A549 (cell line): ENCODE measurements at regions not wholly inside any gene's neighbourhood (a gene's known extent, or its start where the extent isn't known, plus 50 kb on each side); places are given as distances from the start of the nearest gene placed in this dataset.

Source experiments
- CEBPB ChIP-seq, 2 experiments: fragments of >200 bp in 1 of 2; sonication (Bioruptor Twin) in 1 of 2; formaldehyde crosslinking in 1 of 2; IDR thresholded peaks; 2 replicates each; pipeline ENCODE4 v1.6.1; 2012 to 2016
- NFE2L2 ChIP-seq: fragments of 150-350 bp; conservative IDR thresholded peaks from 2 replicates; pipeline ENCODE4 v1.6.1; 2014; ENCODE audit warnings: low read length
- POLR2A ChIP-seq: IDR thresholded peaks from 2 replicates; pipeline ENCODE4 v1.6.1; 2012; ENCODE audit warnings: mild to moderate bottlenecking, low read length
- RNF2 ChIP-seq: fragments of 200-600 bp; sonication (generic); IDR thresholded peaks from 2 replicates; pipeline ENCODE4 v1.6.1; 2016; ENCODE audit warnings: low read depth, mild to moderate bottlenecking, antibody characterized with exemption, moderate library complexity, borderline replicate concordance
- TF ChIP-seq, protein P1 (sequence below): fragments of >200 bp; sonication (Bioruptor Twin); formaldehyde crosslinking; IDR thresholded peaks from 3 replicates; pipeline ENCODE4 v1.5.1; 2016
- TF ChIP-seq, protein P2 (sequence below): fragments of 200-600 bp; sonication (generic); IDR thresholded peaks from 2 replicates; pipeline ENCODE4 v1.6.1; 2016; ENCODE audit warnings: antibody characterized with exemption, mild to moderate bottlenecking, moderate library complexity

GRCh38 chr7:96827701-96828100, 118.1 kb upstream of the SEM1 start:
- TF ChIP-seq, protein P1, sequence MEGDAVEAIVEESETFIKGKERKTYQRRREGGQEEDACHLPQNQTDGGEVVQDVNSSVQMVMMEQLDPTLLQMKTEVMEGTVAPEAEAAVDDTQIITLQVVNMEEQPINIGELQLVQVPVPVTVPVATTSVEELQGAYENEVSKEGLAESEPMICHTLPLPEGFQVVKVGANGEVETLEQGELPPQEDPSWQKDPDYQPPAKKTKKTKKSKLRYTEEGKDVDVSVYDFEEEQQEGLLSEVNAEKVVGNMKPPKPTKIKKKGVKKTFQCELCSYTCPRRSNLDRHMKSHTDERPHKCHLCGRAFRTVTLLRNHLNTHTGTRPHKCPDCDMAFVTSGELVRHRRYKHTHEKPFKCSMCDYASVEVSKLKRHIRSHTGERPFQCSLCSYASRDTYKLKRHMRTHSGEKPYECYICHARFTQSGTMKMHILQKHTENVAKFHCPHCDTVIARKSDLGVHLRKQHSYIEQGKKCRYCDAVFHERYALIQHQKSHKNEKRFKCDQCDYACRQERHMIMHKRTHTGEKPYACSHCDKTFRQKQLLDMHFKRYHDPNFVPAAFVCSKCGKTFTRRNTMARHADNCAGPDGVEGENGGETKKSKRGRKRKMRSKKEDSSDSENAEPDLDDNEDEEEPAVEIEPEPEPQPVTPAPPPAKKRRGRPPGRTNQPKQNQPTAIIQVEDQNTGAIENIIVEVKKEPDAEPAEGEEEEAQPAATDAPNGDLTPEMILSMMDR: no peak
- TF ChIP-seq CEBPB (IDR thresholded peaks at IDR 0.05) (no peak), NFE2L2 (no peak), RNF2 (no peak), POLR2A (no peak)
- TF ChIP-seq, protein P2, sequence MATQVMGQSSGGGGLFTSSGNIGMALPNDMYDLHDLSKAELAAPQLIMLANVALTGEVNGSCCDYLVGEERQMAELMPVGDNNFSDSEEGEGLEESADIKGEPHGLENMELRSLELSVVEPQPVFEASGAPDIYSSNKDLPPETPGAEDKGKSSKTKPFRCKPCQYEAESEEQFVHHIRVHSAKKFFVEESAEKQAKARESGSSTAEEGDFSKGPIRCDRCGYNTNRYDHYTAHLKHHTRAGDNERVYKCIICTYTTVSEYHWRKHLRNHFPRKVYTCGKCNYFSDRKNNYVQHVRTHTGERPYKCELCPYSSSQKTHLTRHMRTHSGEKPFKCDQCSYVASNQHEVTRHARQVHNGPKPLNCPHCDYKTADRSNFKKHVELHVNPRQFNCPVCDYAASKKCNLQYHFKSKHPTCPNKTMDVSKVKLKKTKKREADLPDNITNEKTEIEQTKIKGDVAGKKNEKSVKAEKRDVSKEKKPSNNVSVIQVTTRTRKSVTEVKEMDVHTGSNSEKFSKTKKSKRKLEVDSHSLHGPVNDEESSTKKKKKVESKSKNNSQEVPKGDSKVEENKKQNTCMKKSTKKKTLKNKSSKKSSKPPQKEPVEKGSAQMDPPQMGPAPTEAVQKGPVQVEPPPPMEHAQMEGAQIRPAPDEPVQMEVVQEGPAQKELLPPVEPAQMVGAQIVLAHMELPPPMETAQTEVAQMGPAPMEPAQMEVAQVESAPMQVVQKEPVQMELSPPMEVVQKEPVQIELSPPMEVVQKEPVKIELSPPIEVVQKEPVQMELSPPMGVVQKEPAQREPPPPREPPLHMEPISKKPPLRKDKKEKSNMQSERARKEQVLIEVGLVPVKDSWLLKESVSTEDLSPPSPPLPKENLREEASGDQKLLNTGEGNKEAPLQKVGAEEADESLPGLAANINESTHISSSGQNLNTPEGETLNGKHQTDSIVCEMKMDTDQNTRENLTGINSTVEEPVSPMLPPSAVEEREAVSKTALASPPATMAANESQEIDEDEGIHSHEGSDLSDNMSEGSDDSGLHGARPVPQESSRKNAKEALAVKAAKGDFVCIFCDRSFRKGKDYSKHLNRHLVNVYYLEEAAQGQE: no peak
